Epithelial cell of esophagus (primary cell): ENCODE measurements at regions not wholly inside any gene's neighbourhood (a gene's known extent, or its start where the extent isn't known, plus 50 kb on each side); places are given as distances from the start of the nearest gene placed in this dataset.

Source experiments
- DNase-seq: peaks from one replicate; pipeline ENCODE4 v3.0.0; 2010; ENCODE audit warnings: low read depth
- H3K4me3 ChIP-seq: 2 replicates; pipeline ENCODE4 v1.5.1; 2011; ENCODE audit warnings: mild to moderate bottlenecking, low read length, control low read depth
- CTCF ChIP-seq: IDR thresholded peaks from 2 replicates; pipeline ENCODE4 v1.5.1; 2011; ENCODE audit warnings: low read depth, mild to moderate bottlenecking, low read length, control low read depth, inconsistent platforms; ENCODE audit not compliant: insufficient read depth; ENCODE audit errors: missing control alignments

GRCh38 chr12:105948331-105948730, 190.4 kb downstream of the NUAK1 start:
- no peak overlapping the region for H3K4me3 ChIP-seq
- DNase-seq, result no peak

DNA sequence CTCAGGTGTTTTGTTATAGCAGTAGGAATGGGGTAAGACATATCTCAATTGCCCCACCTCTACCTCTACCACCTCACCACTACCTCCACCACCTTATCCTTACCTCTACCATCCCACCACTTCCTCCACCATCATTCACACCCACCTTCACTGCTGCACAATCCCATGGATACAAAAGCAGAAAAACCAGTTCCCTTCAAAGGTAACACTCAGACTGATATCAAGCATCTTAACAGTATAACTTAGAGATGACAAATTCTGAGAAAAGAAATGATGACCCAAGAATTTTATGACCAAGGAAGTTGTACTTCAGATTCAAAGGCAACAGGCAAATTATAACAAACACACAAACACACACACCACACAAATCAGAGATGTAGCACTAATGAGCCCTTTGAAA, 189.4 kb downstream of the NUAK1 start:
- DNase-seq, result peak; percentile 44
- no peak for TF ChIP-seq CTCF
- H3K4me3 ChIP-seq, result no peak overlapping the region

More at GRCh38 chr12:105948331-105948730, 190.4 kb downstream of the NUAK1 start:
- no peak for TF ChIP-seq CTCF

- no peak for TF ChIP-seq CTCF
- no peak for DNase-seq
- H3K4me3 ChIP-seq, result no peak overlapping the region
These were observed 187.0 kb downstream of the NUAK1 start for GRCh38 chr12:105951732-105952131.

- TF ChIP-seq CTCF, result no peak
- peak; percentile 53 for DNase-seq
- H3K4me3 ChIP-seq, result no peak overlapping the region
These were observed 183.5 kb downstream of the NUAK1 start for GRCh38 chr12:105954951-105955931.

DNA sequence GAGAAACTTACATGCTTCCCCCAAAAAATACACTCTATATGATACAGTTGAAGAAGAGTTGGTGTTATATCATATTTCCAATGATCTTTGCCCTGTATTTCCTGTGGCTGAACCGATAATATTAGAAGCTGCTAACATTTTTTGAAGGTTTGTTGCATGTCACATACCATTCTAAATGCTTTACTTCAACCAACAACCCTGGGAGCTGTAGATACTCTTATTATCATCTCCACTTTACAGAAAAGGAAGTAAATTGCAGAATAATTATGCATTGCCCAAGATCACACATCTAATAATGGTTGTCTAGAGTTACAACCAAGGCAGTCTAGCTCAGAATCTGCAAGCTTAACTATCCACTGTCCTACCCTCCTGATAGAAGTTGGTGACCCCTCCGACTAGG, 182.8 kb downstream of the NUAK1 start:
- DNase-seq, result no peak
- TF ChIP-seq CTCF, result no peak
- H3K4me3 ChIP-seq, result no peak overlapping the region

GRCh38 chr12:105956662-105957457, 181.9 kb downstream of the NUAK1 start:
- no peak for TF ChIP-seq CTCF
- no peak for DNase-seq
- H3K4me3 ChIP-seq, result no peak overlapping the region
